ENCODE measurements at regions not wholly inside any gene's neighbourhood (a gene's known extent, or its start where the extent isn't known, plus 50 kb on each side); places are given as distances from the start of the nearest gene placed in this dataset.

GRCh38 chr1:118791094-118791691, 196.9 kb downstream of the TBX15 start:
- TF ChIP-seq CTCF (IDR thresholded peaks at IDR 0.05) (no peak), POLR2A (IDR thresholded peaks at IDR 0.05) (no peak)

Data from esophagus squamous epithelium (tissue), 4 donors.